Transverse colon (tissue), 4 donors: ENCODE measurements at regions not wholly inside any gene's neighbourhood (a gene's known extent, or its start where the extent isn't known, plus 50 kb on each side); places are given as distances from the start of the nearest gene placed in this dataset.

Experiments
- CTCF ChIP-seq, 5 experiments: fragments of 200-600 bp in 3 of 5; fragments of 450-650 bp in 2 of 5; sonication (generic) in 3 of 5; IDR thresholded peaks; 1 replicate in 2 of 5; 2 replicates in 3 of 5; pipeline ENCODE4 v1.5.1; 2016 to 2017; ENCODE audit warnings: antibody characterized with exemption in 5 of 5, inconsistent platforms in 3 of 5, mild to moderate bottlenecking in 2 of 5, moderate library complexity in 1 of 5
- EP300 ChIP-seq: sonication (generic); formaldehyde crosslinking; IDR thresholded peaks from one replicate; pipeline ENCODE4 v1.6.1; 2017; ENCODE audit warnings: antibody characterized with exemption, low read depth
- POLR2A ChIP-seq: fragments of 450-650 bp; IDR thresholded peaks from one replicate; pipeline ENCODE4 v1.6.1; 2016; ENCODE audit warnings: antibody characterized with exemption, mild to moderate bottlenecking, moderate library complexity
- POLR2AphosphoS5 ChIP-seq, 3 donors: sonication (generic); formaldehyde crosslinking; IDR thresholded peaks; one replicate each; pipeline ENCODE4 v1.6.1; 2016; ENCODE audit warnings: antibody characterized with exemption in 3 of 3

GRCh38 chr13:99738626-99739025, 232.9 kb downstream of the ZIC5 start:
- TF ChIP-seq CTCF (IDR thresholded peaks at IDR 0.05) (no peak), POLR2AphosphoS5 (IDR thresholded peaks at IDR 0.05) (no peak), POLR2A (no peak), EP300 (no peak)
